Fibroblast of lung (primary cell): ENCODE measurements at regions not wholly inside any gene's neighbourhood (a gene's known extent, or its start where the extent isn't known, plus 50 kb on each side); places are given as distances from the start of the nearest gene placed in this dataset.

Experiments used
- CTCF ChIP-seq, 2 donors: IDR thresholded peaks in 1 of 2; conservative IDR thresholded peaks in 1 of 2; 1 replicate in 1 of 2; 2 replicates in 1 of 2; pipeline ENCODE4 v1.5.1; 2011 to 2012; ENCODE audit warnings: low read length in 2 of 2, control low read depth in 1 of 2, inconsistent platforms in 1 of 2, low read depth in 1 of 2, mild to moderate bottlenecking in 1 of 2
- EZH2 ChIP-seq: IDR thresholded peaks from 2 replicates; pipeline ENCODE4 v1.5.1; 2012; ENCODE audit warnings: low read length, control low read depth, mild to moderate bottlenecking; ENCODE audit errors: missing control alignments

GRCh38 chr4:133823177-133823576 lies 378.4 kb downstream of the PABPC4L start:
- no peak for TF ChIP-seq CTCF (conservative IDR thresholded peaks at IDR 0.05 in 1 of 2, IDR thresholded peaks at IDR 0.05 in 1 of 2; ENCODE audit: low read depth in 1 of 2, low read length in 2 of 2)
- TF ChIP-seq EZH2: no peak
